ENCODE measurements at regions not wholly inside any gene's neighbourhood (a gene's known extent, or its start where the extent isn't known, plus 50 kb on each side); places are given as distances from the start of the nearest gene placed in this dataset.

DNA sequence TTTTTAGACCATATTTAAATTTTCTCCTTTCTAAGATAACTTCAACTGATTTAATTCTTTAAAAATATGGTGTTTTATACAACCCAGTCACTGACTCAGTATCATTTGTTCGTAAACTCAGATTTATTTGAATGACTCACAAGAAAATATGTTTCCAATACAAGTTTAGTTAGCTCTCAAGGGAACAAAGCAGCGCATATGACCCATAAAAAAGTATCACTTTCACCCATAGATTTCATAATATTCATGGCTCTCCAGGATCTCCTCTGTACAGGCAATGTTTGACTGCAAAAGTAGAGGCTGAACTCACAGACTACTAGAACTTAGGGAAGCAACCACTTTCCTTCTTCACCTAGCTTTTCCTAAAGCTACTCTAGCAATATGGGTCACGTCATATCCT is 405.6 kb upstream of the PCDH9 start:
- Histone ChIP-seq H3K4me3 (IDR thresholded peaks at IDR 0.05; ENCODE audit: insufficient read depth, low read depth, low read length) (no peak overlapping the region), H2AFZ (ENCODE audit: low read depth) (no peak overlapping the region)

DNA sequence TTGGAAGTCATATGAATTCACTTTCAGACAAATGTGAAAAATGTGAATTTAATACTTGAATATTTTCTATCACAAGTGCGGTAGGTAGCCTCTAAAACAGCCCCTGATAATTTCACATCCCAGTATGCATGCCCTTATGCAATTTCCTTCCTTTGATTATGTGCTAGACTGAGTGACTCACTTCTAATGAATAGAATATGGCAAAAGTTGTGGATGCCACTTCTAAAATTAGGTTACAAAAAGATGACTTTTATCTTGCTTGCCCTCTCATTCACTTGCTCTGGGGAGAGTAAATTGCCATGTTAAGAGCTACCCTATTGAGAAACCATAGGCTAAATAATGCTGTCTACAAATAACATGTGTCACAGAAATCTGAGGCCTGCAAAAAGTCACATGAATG is 402.5 kb upstream of the PCDH9 start:
- TF ChIP-seq, protein P1, sequence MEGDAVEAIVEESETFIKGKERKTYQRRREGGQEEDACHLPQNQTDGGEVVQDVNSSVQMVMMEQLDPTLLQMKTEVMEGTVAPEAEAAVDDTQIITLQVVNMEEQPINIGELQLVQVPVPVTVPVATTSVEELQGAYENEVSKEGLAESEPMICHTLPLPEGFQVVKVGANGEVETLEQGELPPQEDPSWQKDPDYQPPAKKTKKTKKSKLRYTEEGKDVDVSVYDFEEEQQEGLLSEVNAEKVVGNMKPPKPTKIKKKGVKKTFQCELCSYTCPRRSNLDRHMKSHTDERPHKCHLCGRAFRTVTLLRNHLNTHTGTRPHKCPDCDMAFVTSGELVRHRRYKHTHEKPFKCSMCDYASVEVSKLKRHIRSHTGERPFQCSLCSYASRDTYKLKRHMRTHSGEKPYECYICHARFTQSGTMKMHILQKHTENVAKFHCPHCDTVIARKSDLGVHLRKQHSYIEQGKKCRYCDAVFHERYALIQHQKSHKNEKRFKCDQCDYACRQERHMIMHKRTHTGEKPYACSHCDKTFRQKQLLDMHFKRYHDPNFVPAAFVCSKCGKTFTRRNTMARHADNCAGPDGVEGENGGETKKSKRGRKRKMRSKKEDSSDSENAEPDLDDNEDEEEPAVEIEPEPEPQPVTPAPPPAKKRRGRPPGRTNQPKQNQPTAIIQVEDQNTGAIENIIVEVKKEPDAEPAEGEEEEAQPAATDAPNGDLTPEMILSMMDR (conservative IDR thresholded peaks at IDR 0.05; ENCODE audit: low read depth, low read length) = no peak
- no peaks in the 10 kb centered on the region for H3K79me2 ChIP-seq (ENCODE audit: insufficient read depth, low read depth)
- no peak overlapping the region for H2AFZ ChIP-seq (ENCODE audit: low read depth)
- H3K4me1 ChIP-seq (ENCODE audit: low read depth, poor library complexity, severe bottlenecking) = no peaks in the 10 kb centered on the region
- no peaks in the 10 kb centered on the region for H3K36me3 ChIP-seq (ENCODE audit: insufficient read depth)
- no peak overlapping the region for H3K27ac ChIP-seq
- no peak overlapping the region for H3K4me2 ChIP-seq
- no peaks in the 10 kb centered on the region for H4K20me1 ChIP-seq (ENCODE audit: insufficient read depth)
- no peak overlapping the region for H3K4me3 ChIP-seq (IDR thresholded peaks at IDR 0.05; ENCODE audit: insufficient read depth, low read depth, low read length)
- no peaks in the 10 kb centered on the region for H3K27me3 ChIP-seq (ENCODE audit: insufficient read depth, low read depth)
- no peak overlapping the region for H3K9ac ChIP-seq

More for the DNA sequence above, 405.6 kb upstream of the PCDH9 start:
- H3K4me2 ChIP-seq = no peak overlapping the region
- H3K36me3 ChIP-seq (ENCODE audit: insufficient read depth) = no peaks in the 10 kb centered on the region
- H4K20me1 ChIP-seq (ENCODE audit: insufficient read depth) = no peaks in the 10 kb centered on the region
- H3K4me1 ChIP-seq (ENCODE audit: low read depth, poor library complexity, severe bottlenecking) = no peaks in the 10 kb centered on the region
- H3K79me2 ChIP-seq (ENCODE audit: insufficient read depth, low read depth) = no peaks in the 10 kb centered on the region
- H3K27ac ChIP-seq = no peak overlapping the region
- TF ChIP-seq, protein P1 (conservative IDR thresholded peaks at IDR 0.05; ENCODE audit: low read depth, low read length) = no peak
- H3K9ac ChIP-seq = no peak overlapping the region
- H3K27me3 ChIP-seq (ENCODE audit: insufficient read depth, low read depth) = no peaks in the 10 kb centered on the region

DNA sequence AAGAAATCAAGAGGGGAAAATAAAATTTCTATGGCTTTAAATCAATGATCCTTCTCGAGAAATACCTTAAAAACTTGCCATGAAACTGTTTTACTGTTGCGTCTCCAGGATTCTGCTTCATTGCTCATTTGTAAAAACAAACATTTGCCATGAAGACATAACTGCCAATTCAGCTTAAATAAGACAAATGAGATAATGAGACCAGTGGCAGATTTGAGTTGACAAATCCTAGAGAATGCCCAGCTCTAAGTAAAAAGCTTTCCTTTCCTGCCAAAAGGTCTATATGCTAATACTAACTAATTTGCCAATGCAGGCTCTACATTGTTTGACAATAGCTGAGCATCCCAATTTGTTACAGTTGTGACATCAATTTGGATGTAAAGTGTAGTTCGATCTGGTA is 400.5 kb upstream of the PCDH9 start:
- no peaks in the 10 kb centered on the region for H3K4me1 ChIP-seq (ENCODE audit: low read depth, poor library complexity, severe bottlenecking)
- no peaks in the 10 kb centered on the region for H4K20me1 ChIP-seq (ENCODE audit: insufficient read depth)
- H3K9ac ChIP-seq = no peak overlapping the region
- TF ChIP-seq, protein P1 (conservative IDR thresholded peaks at IDR 0.05; ENCODE audit: low read depth, low read length) = no peak
- no peak overlapping the region for H2AFZ ChIP-seq (ENCODE audit: low read depth)
- no peak overlapping the region for H3K4me2 ChIP-seq
- H3K27ac ChIP-seq = no peak overlapping the region
- no peak overlapping the region for H3K4me3 ChIP-seq (IDR thresholded peaks at IDR 0.05; ENCODE audit: insufficient read depth, low read depth, low read length)
- no peaks in the 10 kb centered on the region for H3K36me3 ChIP-seq (ENCODE audit: insufficient read depth)
- no peaks in the 10 kb centered on the region for H3K79me2 ChIP-seq (ENCODE audit: insufficient read depth, low read depth)
- no peaks in the 10 kb centered on the region for H3K27me3 ChIP-seq (ENCODE audit: insufficient read depth, low read depth)

DNA sequence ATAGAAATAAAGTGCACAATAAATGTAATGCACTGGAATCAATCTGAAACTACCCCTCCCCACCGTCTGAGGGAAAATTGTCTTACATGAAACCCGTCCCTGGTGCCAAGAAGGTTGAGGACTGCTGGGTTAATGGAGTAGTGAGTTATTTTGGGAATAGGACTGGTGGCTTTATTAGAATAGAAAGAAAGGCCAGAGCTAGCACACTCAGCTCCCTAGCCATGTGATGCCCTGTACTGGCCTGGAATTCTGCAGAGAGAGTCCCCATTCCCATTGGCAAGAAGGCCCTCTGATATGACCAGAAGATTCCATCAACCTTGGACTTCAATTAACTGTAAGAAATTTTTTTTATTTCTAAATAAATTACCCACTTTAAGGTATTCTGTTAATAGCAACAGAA is 393.5 kb upstream of the PCDH9 start:
- TF ChIP-seq, protein P1 (conservative IDR thresholded peaks at IDR 0.05; ENCODE audit: low read depth, low read length) = no peak
- H3K4me2 ChIP-seq = no peak overlapping the region
- no peaks in the 10 kb centered on the region for H3K4me1 ChIP-seq (ENCODE audit: low read depth, poor library complexity, severe bottlenecking)
- no peak overlapping the region for H2AFZ ChIP-seq (ENCODE audit: low read depth)
- H4K20me1 ChIP-seq (ENCODE audit: insufficient read depth) = no peaks in the 10 kb centered on the region
- no peaks in the 10 kb centered on the region for H3K79me2 ChIP-seq (ENCODE audit: insufficient read depth, low read depth)
- no peaks in the 10 kb centered on the region for H3K27me3 ChIP-seq (ENCODE audit: insufficient read depth, low read depth)
- H3K9ac ChIP-seq = no peak overlapping the region
- H3K27ac ChIP-seq = no peak overlapping the region
- H3K4me3 ChIP-seq (IDR thresholded peaks at IDR 0.05; ENCODE audit: insufficient read depth, low read depth, low read length) = no peak overlapping the region
- H3K36me3 ChIP-seq (ENCODE audit: insufficient read depth) = no peaks in the 10 kb centered on the region
